ENCODE measurements at regions not wholly inside any gene's neighbourhood (a gene's known extent, or its start where the extent isn't known, plus 50 kb on each side); places are given as distances from the start of the nearest gene placed in this dataset.

GRCh38 chr1:217968085-217968484, 317.0 kb upstream of the RRP15 start:
- no peak overlapping the region for H3K4me3 Mint-ChIP-seq
- no peaks in the 10 kb centered on the region for H3K36me3 Mint-ChIP-seq
- peaks cover 16% of the 10 kb centered on the region for H3K27me3 Mint-ChIP-seq
- no peak for TF ChIP-seq CTCF (conservative IDR thresholded peaks at IDR 0.05)
- H3K4me1 Mint-ChIP-seq (ENCODE audit: unreplicated experiment): no peaks in the 10 kb centered on the region
- no peaks in the 10 kb centered on the region for H3K9me3 Mint-ChIP-seq
- H3K27ac Mint-ChIP-seq: no peak overlapping the region
- no peak for DNase-seq (ENCODE audit: extremely low spot score, unreplicated experiment)

GRCh38 chr1:217969428-217969827, 315.7 kb upstream of the RRP15 start:
- Mint-ChIP-seq H3K27me3 (peaks cover 6% of the 10 kb centered on the region), H3K4me3 (no peak overlapping the region), H3K27ac (no peak overlapping the region), H3K4me1 (ENCODE audit: unreplicated experiment) (no peaks in the 10 kb centered on the region), H3K36me3 (no peaks in the 10 kb centered on the region), H3K9me3 (no peaks in the 10 kb centered on the region)
- no peak for TF ChIP-seq CTCF (conservative IDR thresholded peaks at IDR 0.05)
- no peak for DNase-seq (ENCODE audit: extremely low spot score, unreplicated experiment)

GRCh38 chr1:217977943-217978342, 307.1 kb upstream of the RRP15 start:
- H3K4me1 Mint-ChIP-seq (ENCODE audit: unreplicated experiment): no peaks in the 10 kb centered on the region
- peaks cover 8% of the 10 kb centered on the region for H3K9me3 Mint-ChIP-seq
- H3K4me3 Mint-ChIP-seq: no peak overlapping the region
- DNase-seq (ENCODE audit: extremely low spot score, unreplicated experiment): no peak
- no peak for TF ChIP-seq CTCF (conservative IDR thresholded peaks at IDR 0.05)
- H3K27ac Mint-ChIP-seq: no peak overlapping the region
- H3K27me3 Mint-ChIP-seq: peaks cover 7% of the 10 kb centered on the region
- no peaks in the 10 kb centered on the region for H3K36me3 Mint-ChIP-seq

GRCh38 chr1:217981430-217981829, 303.7 kb upstream of the RRP15 start:
- DNase-seq (ENCODE audit: extremely low spot score, unreplicated experiment): no peak
- H3K4me1 Mint-ChIP-seq (ENCODE audit: unreplicated experiment): no peaks in the 10 kb centered on the region
- H3K9me3 Mint-ChIP-seq: peaks cover 5% of the 10 kb centered on the region
- peaks cover 7% of the 10 kb centered on the region for H3K27me3 Mint-ChIP-seq
- H3K36me3 Mint-ChIP-seq: no peaks in the 10 kb centered on the region
- TF ChIP-seq CTCF (conservative IDR thresholded peaks at IDR 0.05): no peak
- H3K27ac Mint-ChIP-seq: no peak overlapping the region
- H3K4me3 Mint-ChIP-seq: no peak overlapping the region

GRCh38 chr1:217982331-217983050, 302.6 kb upstream of the RRP15 start:
- TF ChIP-seq CTCF (conservative IDR thresholded peaks at IDR 0.05): no peak
- peaks cover 7% of the 10 kb centered on the region for H3K27me3 Mint-ChIP-seq
- no peak for DNase-seq (ENCODE audit: extremely low spot score, unreplicated experiment)
- H3K36me3 Mint-ChIP-seq: no peaks in the 10 kb centered on the region
- H3K4me3 Mint-ChIP-seq: no peak overlapping the region
- no peaks in the 10 kb centered on the region for H3K4me1 Mint-ChIP-seq (ENCODE audit: unreplicated experiment)
- no peaks in the 10 kb centered on the region for H3K9me3 Mint-ChIP-seq
- H3K27ac Mint-ChIP-seq: no peak overlapping the region

GRCh38 chr1:217983051-217983375, 302.1 kb upstream of the RRP15 start:
- Mint-ChIP-seq H3K27ac (no peak overlapping the region), H3K9me3 (no peaks in the 10 kb centered on the region), H3K36me3 (no peaks in the 10 kb centered on the region), H3K4me3 (no peak overlapping the region), H3K27me3 (peaks cover 7% of the 10 kb centered on the region), H3K4me1 (ENCODE audit: unreplicated experiment) (no peaks in the 10 kb centered on the region)
- no peak for TF ChIP-seq CTCF (conservative IDR thresholded peaks at IDR 0.05)
- DNase-seq (ENCODE audit: extremely low spot score, unreplicated experiment): no peak
